ENCODE measurements at regions not wholly inside any gene's neighbourhood (a gene's known extent, or its start where the extent isn't known, plus 50 kb on each side); places are given as distances from the start of the nearest gene placed in this dataset.
"Not testable (repeated sequence)": the region's sequence is repeated elsewhere in the genome, so short reads cannot be mapped to it uniquely, and the experiment has no call there.

DNA sequence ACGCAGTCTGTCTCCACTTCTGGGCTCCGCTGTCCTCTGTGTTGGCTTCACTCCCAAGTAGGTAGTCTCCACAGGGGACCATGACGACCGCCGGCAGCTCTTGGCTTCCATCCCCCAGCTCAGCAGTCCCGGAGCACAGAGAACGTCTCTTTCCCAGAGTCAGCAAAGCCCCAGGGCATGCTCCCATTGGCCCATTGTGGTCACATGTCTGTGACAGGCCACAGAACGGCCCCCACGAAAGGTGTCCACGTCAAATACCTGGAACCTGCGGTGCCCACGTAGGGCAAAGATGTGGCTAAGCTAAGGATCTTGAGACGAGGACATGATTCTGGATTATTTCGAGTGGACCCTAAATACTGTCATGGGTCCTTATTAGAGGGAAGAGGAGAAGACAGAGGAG lies 438.4 kb upstream of the SULF2 start:
- Histone ChIP-seq H3K27me3 (ENCODE audit: control insufficient read depth, insufficient read depth, low read length) (no peaks in the 10 kb centered on the region), H3K36me3 (ENCODE audit: control insufficient read depth, insufficient read depth, low read length) (no peaks in the 10 kb centered on the region), H3K9me3 (ENCODE audit: control insufficient read depth, insufficient read depth, low read depth, low read length) (0 out of 2 replicates have a peak, but pooled peaks cover 4% of the 10 kb centered on the region), H3K4me3 (ENCODE audit: low read depth, low read length) (no peak overlapping the region), H3K4me1 (ENCODE audit: control insufficient read depth, insufficient read depth, low read length) (no peaks in the 10 kb centered on the region; the same call in 1 of the 2 replicates), H3K27ac (ENCODE audit: low read depth, low read length) (no peak overlapping the region), H3K9ac (ENCODE audit: low read length) (no peak overlapping the region)

GRCh38 chr20:48222595-48223180 lies 437.4 kb upstream of the SULF2 start:
- Histone ChIP-seq H3K4me1 (ENCODE audit: control insufficient read depth, insufficient read depth, low read length) (no peaks in the 10 kb centered on the region; the same call in 1 of the 2 replicates), H3K27me3 (ENCODE audit: control insufficient read depth, insufficient read depth, low read length) (no peaks in the 10 kb centered on the region), H3K9ac (ENCODE audit: low read length) (no peak overlapping the region), H3K36me3 (ENCODE audit: control insufficient read depth, insufficient read depth, low read length) (no peaks in the 10 kb centered on the region), H3K27ac (ENCODE audit: low read depth, low read length) (no peak overlapping the region), H3K9me3 (ENCODE audit: control insufficient read depth, insufficient read depth, low read depth, low read length) (0 out of 2 replicates have a peak, but pooled peaks cover 4% of the 10 kb centered on the region), H3K4me3 (ENCODE audit: low read depth, low read length) (no peak overlapping the region)

DNA sequence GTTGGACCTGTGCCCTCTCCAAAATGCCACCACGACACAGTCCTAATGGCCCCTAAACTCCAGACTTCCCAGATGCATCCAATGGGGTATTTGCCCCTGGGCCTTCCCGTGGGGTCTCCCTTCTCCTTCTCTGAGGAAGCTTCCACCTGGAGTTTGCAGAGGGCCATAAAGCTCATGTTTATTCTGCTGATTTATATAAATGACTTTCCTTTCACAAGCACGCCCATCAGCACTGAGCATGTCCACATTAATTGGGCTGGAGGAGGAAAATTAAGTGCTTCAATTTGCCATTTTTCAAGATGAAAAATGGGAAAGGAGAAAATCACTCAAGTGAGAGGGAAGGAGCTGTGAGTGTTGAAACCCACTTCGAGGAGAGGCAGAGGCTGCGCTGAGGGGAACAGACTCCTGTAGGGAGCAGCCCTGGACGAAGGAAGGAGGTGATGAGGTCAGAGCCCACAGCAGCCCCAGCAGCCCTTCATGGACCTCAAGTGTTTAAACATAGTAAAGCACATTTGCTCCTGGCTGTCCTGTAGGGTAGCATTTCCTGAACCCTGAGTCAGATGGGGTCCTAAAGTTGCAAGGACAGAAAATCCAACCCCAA lies 434.9 kb upstream of the SULF2 start:
- Histone ChIP-seq H3K9me3 (ENCODE audit: control insufficient read depth, insufficient read depth, low read depth, low read length) (0 out of 2 replicates have a peak, but pooled peaks cover 4% of the 10 kb centered on the region), H3K4me3 (ENCODE audit: low read depth, low read length) (no peak overlapping the region), H3K27me3 (ENCODE audit: control insufficient read depth, insufficient read depth, low read length) (no peaks in the 10 kb centered on the region), H3K27ac (ENCODE audit: low read depth, low read length) (no peak overlapping the region), H3K4me1 (ENCODE audit: control insufficient read depth, insufficient read depth, low read length) (no peaks in the 10 kb centered on the region; the same call in 1 of the 2 replicates), H3K9ac (ENCODE audit: low read length) (no peak overlapping the region), H3K36me3 (ENCODE audit: control insufficient read depth, insufficient read depth, low read length) (no peaks in the 10 kb centered on the region)

GRCh38 chr20:48219306-48219705 lies 434.0 kb upstream of the SULF2 start:
- no peaks in the 10 kb centered on the region; the same call in 1 of the 2 replicates for H3K4me1 ChIP-seq (ENCODE audit: control insufficient read depth, insufficient read depth, low read length)

GRCh38 chr20:48217190-48217589 lies 431.9 kb upstream of the SULF2 start:
- Histone ChIP-seq H3K9me3 (ENCODE audit: control insufficient read depth, insufficient read depth, low read depth, low read length) (no peaks in the 10 kb centered on the region), H3K27ac (ENCODE audit: low read depth, low read length) (no peak overlapping the region), H3K4me1 (ENCODE audit: control insufficient read depth, insufficient read depth, low read length) (peaks cover 8% of the 10 kb centered on the region; the same call in 1 of the 2 replicates), H3K27me3 (ENCODE audit: control insufficient read depth, insufficient read depth, low read length) (no peaks in the 10 kb centered on the region), H3K9ac (ENCODE audit: low read length) (no peak overlapping the region), H3K4me3 (ENCODE audit: low read depth, low read length) (no peak overlapping the region), H3K36me3 (ENCODE audit: control insufficient read depth, insufficient read depth, low read length) (no peaks in the 10 kb centered on the region)

More at GRCh38 chr20:48219306-48219705, 434.0 kb upstream of the SULF2 start:
- Histone ChIP-seq H3K9me3 (ENCODE audit: control insufficient read depth, insufficient read depth, low read depth, low read length) (0 out of 2 replicates have a peak, but pooled peaks cover 4% of the 10 kb centered on the region), H3K36me3 (ENCODE audit: control insufficient read depth, insufficient read depth, low read length) (no peaks in the 10 kb centered on the region), H3K27me3 (ENCODE audit: control insufficient read depth, insufficient read depth, low read length) (no peaks in the 10 kb centered on the region), H3K4me3 (ENCODE audit: low read depth, low read length) (no peak overlapping the region), H3K9ac (ENCODE audit: low read length) (no peak overlapping the region), H3K27ac (ENCODE audit: low read depth, low read length) (no peak overlapping the region)

DNA sequence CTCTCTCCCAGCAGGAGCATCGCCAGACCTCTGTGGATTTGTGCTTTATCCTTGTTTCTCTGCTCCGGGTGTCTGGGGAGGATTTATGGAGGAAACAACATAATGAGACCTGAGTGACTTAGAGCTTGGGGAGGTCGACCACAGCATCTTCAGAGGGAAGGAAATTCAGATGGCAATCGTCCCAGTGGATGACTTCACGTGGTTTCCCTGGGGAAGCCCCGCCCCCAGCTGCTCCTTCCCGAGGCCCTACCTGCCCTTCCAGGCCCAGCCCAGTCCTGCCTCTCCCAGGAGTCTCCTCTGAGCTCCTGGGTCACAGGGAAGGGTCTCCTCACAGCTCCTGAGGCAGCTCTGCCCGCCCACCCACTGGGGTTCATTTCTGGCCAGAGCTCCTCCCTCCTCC lies 430.3 kb upstream of the SULF2 start:
- Histone ChIP-seq H3K4me3 (ENCODE audit: low read depth, low read length) (no peak overlapping the region), H3K9ac (ENCODE audit: low read length) (no peak overlapping the region), H3K4me1 (ENCODE audit: control insufficient read depth, insufficient read depth, low read length) (peaks cover 8% of the 10 kb centered on the region; the same call in 1 of the 2 replicates), H3K27me3 (ENCODE audit: control insufficient read depth, insufficient read depth, low read length) (no peaks in the 10 kb centered on the region), H3K9me3 (ENCODE audit: control insufficient read depth, insufficient read depth, low read depth, low read length) (no peaks in the 10 kb centered on the region), H3K36me3 (ENCODE audit: control insufficient read depth, insufficient read depth, low read length) (no peaks in the 10 kb centered on the region), H3K27ac (ENCODE audit: low read depth, low read length) (no peak overlapping the region)

DNA sequence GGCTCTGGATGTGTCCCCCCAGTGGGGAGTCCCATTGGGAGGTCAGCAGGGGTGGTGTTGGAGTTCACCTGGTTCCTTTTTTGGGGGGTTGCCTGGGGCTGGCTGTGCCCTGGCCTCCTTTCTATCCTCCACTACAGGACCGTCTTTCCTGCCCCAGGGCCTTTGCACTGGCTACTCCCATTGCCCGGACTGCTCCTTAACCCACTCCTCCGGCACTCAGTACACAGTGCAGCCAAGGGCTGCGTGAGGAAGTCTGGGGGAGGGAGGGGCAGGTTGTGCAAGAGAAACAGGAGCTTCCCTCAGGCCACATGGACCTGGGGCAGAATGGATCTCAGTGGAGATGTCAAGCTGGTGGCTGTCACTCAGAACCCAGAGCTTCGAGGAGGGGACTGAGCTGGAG lies 429.3 kb upstream of the SULF2 start:
- Histone ChIP-seq H3K36me3 (ENCODE audit: control insufficient read depth, insufficient read depth, low read length) (no peaks in the 10 kb centered on the region), H3K4me3 (ENCODE audit: low read depth, low read length) (no peak overlapping the region), H3K27me3 (ENCODE audit: control insufficient read depth, insufficient read depth, low read length) (no peaks in the 10 kb centered on the region), H3K27ac (ENCODE audit: low read depth, low read length) (no peak overlapping the region), H3K9me3 (ENCODE audit: control insufficient read depth, insufficient read depth, low read depth, low read length) (no peaks in the 10 kb centered on the region), H3K4me1 (ENCODE audit: control insufficient read depth, insufficient read depth, low read length) (peaks cover 8% of the 10 kb centered on the region; the same call in 1 of the 2 replicates), H3K9ac (ENCODE audit: low read length) (no peak overlapping the region)

GRCh38 chr20:48213635-48214034 lies 428.4 kb upstream of the SULF2 start:
- H3K4me1 ChIP-seq (ENCODE audit: control insufficient read depth, insufficient read depth, low read length) = not testable (repeated sequence)

GRCh38 chr20:48212806-48213509 lies 427.7 kb upstream of the SULF2 start:
- H3K9ac ChIP-seq (ENCODE audit: low read length) = no peak overlapping the region
- no peak overlapping the region for H3K27ac ChIP-seq (ENCODE audit: low read depth, low read length)
- H3K36me3 ChIP-seq (ENCODE audit: control insufficient read depth, insufficient read depth, low read length) = no peaks in the 10 kb centered on the region
- no peaks in the 10 kb centered on the region for H3K27me3 ChIP-seq (ENCODE audit: control insufficient read depth, insufficient read depth, low read length)
- H3K4me3 ChIP-seq (ENCODE audit: low read depth, low read length) = no peak overlapping the region
- peaks cover 8% of the 10 kb centered on the region; the same call in 1 of the 2 replicates for H3K4me1 ChIP-seq (ENCODE audit: control insufficient read depth, insufficient read depth, low read length)
- H3K9me3 ChIP-seq (ENCODE audit: control insufficient read depth, insufficient read depth, low read depth, low read length) = no peaks in the 10 kb centered on the region

More at GRCh38 chr20:48213635-48214034, 428.4 kb upstream of the SULF2 start:
- not testable (repeated sequence) for H3K4me3 ChIP-seq (ENCODE audit: low read depth, low read length); H3K27ac ChIP-seq (ENCODE audit: low read depth, low read length); H3K9me3 ChIP-seq (ENCODE audit: control insufficient read depth, insufficient read depth, low read depth, low read length); H3K36me3 ChIP-seq (ENCODE audit: control insufficient read depth, insufficient read depth, low read length); H3K9ac ChIP-seq (ENCODE audit: low read length); H3K27me3 ChIP-seq (ENCODE audit: control insufficient read depth, insufficient read depth, low read length)

GRCh38 chr20:48211847-48212246 lies 426.6 kb upstream of the SULF2 start:
- no peak overlapping the region for H3K9ac ChIP-seq (ENCODE audit: low read length)
- H3K27ac ChIP-seq (ENCODE audit: low read depth, low read length) = no peak overlapping the region
- no peaks in the 10 kb centered on the region for H3K36me3 ChIP-seq (ENCODE audit: control insufficient read depth, insufficient read depth, low read length)
- no peak overlapping the region for H3K4me3 ChIP-seq (ENCODE audit: low read depth, low read length)
- H3K9me3 ChIP-seq (ENCODE audit: control insufficient read depth, insufficient read depth, low read depth, low read length) = no peaks in the 10 kb centered on the region
- H3K4me1 ChIP-seq (ENCODE audit: control insufficient read depth, insufficient read depth, low read length) = peaks cover 8% of the 10 kb centered on the region; the same call in 1 of the 2 replicates
- no peaks in the 10 kb centered on the region for H3K27me3 ChIP-seq (ENCODE audit: control insufficient read depth, insufficient read depth, low read length)

GRCh38 chr20:48211238-48211637 lies 426.0 kb upstream of the SULF2 start:
- H3K27ac ChIP-seq (ENCODE audit: low read depth, low read length) = no peak overlapping the region
- H3K36me3 ChIP-seq (ENCODE audit: control insufficient read depth, insufficient read depth, low read length) = no peaks in the 10 kb centered on the region
- H3K4me1 ChIP-seq (ENCODE audit: control insufficient read depth, insufficient read depth, low read length) = peaks cover 8% of the 10 kb centered on the region; the same call in 1 of the 2 replicates
- no peak overlapping the region for H3K4me3 ChIP-seq (ENCODE audit: low read depth, low read length)
- no peaks in the 10 kb centered on the region for H3K27me3 ChIP-seq (ENCODE audit: control insufficient read depth, insufficient read depth, low read length)
- no peak overlapping the region for H3K9ac ChIP-seq (ENCODE audit: low read length)
- no peaks in the 10 kb centered on the region for H3K9me3 ChIP-seq (ENCODE audit: control insufficient read depth, insufficient read depth, low read depth, low read length)
